GM12878 (cell line): ENCODE measurements at regions not wholly inside any gene's neighbourhood (a gene's known extent, or its start where the extent isn't known, plus 50 kb on each side); places are given as distances from the start of the nearest gene placed in this dataset.

Experiments
- ATAC-seq: fragments of 200-7000 bp; cut with Tn5 transposase; 3 replicates; pipeline ENCODE4 v1.9.1; 2020; ENCODE audit warnings: mild to moderate bottlenecking, moderate library complexity
- BruUV-seq: library from RNA; stranded (reverse); fragments of 400-500 nt; replicated peaks from 2 replicates; lab custom pipeline; 2021; lab: Mats Ljungman, UMichigan
- CTCF ChIA-PET: fragments of 300-600 bp; sonication (Branson Sonifier 250); formaldehyde crosslinking; extraction: SDS; loops from one replicate; lab custom pipeline; 2021; ENCODE audit warnings: inconsistent platforms; lab: Yijun Ruan, JAX
- POLR2A ChIA-PET: fragments of 350-600 bp; formaldehyde crosslinking; extraction: SDS; loops from one replicate; lab custom pipeline; 2021; ENCODE audit warnings: inconsistent platforms; lab: Charles Lee
- RAD21 ChIA-PET: fragments of 300-600 bp; sonication (Branson Sonifier 250); formaldehyde crosslinking; loops from one replicate; lab custom pipeline; 2023; ENCODE audit warnings: antibody characterized with exemption; ENCODE audit not compliant: unreplicated experiment; lab: Charles Lee
- SMC1A ChIA-PET: fragments of 300-600 bp; sonication (Branson Sonifier 250); formaldehyde crosslinking; loops from one replicate; lab custom pipeline; 2023; ENCODE audit not compliant: unreplicated experiment, uncharacterized antibody; lab: Charles Lee
- DNase-seq: peaks from one replicate; pipeline ENCODE4 v3.0.0-alpha.2; 2011; ENCODE audit warnings: low read depth, low spot score
- FAIRE-seq: peaks from 3 replicates; lab custom pipeline; 2011; peaks lifted over from hg19 to GRCh38; lab: Jason Lieb, UNC
- H2AFZ ChIP-seq: 2 replicates; pipeline ENCODE4 v1.6.0; 2011; ENCODE audit warnings: low read depth, low read length, control low read depth; ENCODE audit not compliant: control insufficient read depth
- H3K27ac ChIP-seq: 2 replicates; pipeline ENCODE4 v1.5.1; 2011; ENCODE audit warnings: control low read depth; ENCODE audit not compliant: control insufficient read depth, insufficient read depth
- H3K27me3 ChIP-seq, 2 experiments: replicated peaks in 1 of 2; 2 replicates each; pipeline versions ENCODE4 v1.6.0 to v1.6.1; 2011; ENCODE audit warnings: low read length in 1 of 2; ENCODE audit not compliant: control insufficient read depth in 2 of 2, insufficient read depth in 2 of 2
- H3K36me3 ChIP-seq, 2 experiments: 2 replicates each; pipeline ENCODE4 v1.5.1; 2011; ENCODE audit warnings: low read length in 1 of 2; ENCODE audit not compliant: control insufficient read depth in 2 of 2, insufficient read depth in 2 of 2
- H3K4me1 ChIP-seq: 2 replicates; pipeline ENCODE4 v1.6.1; 2011; ENCODE audit warnings: mild to moderate bottlenecking, low read length, moderate library complexity, mixed read lengths; ENCODE audit not compliant: control insufficient read depth, insufficient read depth
- H3K4me2 ChIP-seq: 2 replicates; pipeline ENCODE4 v1.6.0; 2011; ENCODE audit warnings: control low read depth; ENCODE audit not compliant: control insufficient read depth, insufficient read depth
- H3K4me3 ChIP-seq: fragments of 200-600 bp; sonication (generic); 2 replicates; pipeline ENCODE4 v1.5.1; 2016
- H3K79me2 ChIP-seq: 2 replicates; pipeline ENCODE4 v1.6.0; 2011; ENCODE audit warnings: low read length; ENCODE audit not compliant: control insufficient read depth, insufficient read depth
- H3K9ac ChIP-seq: 2 replicates; pipeline ENCODE4 v1.8.0; 2011; ENCODE audit warnings: low read length, control low read depth, mixed read lengths; ENCODE audit not compliant: control insufficient read depth, insufficient read depth
- H3K9me3 ChIP-seq: replicated peaks from 3 replicates; pipeline ENCODE4 v1.5.1; 2011; ENCODE audit warnings: mild to moderate bottlenecking, low read length; ENCODE audit not compliant: control insufficient read depth, insufficient read depth
- H4K20me1 ChIP-seq: 2 replicates; pipeline ENCODE4 v1.6.0; 2011; ENCODE audit not compliant: control insufficient read depth, insufficient read depth
- CHD2 ChIP-seq: IDR thresholded peaks from 2 replicates; pipeline ENCODE4 v1.6.1; 2011; ENCODE audit warnings: low read depth, low read length, improper control_type of control experiment, borderline replicate concordance
- JUNB ChIP-seq: IDR thresholded peaks from 2 replicates; pipeline ENCODE4 v1.6.1; 2016; ENCODE audit warnings: antibody characterized with exemption, mild to moderate bottlenecking
- MTA3 ChIP-seq: IDR thresholded peaks from 2 replicates; pipeline ENCODE4 v1.6.1; 2012; ENCODE audit warnings: low read length, inconsistent platforms, borderline replicate concordance
- NFIC ChIP-seq: IDR thresholded peaks from 2 replicates; pipeline ENCODE4 v1.6.1; 2012; ENCODE audit warnings: low read depth, mild to moderate bottlenecking, inconsistent platforms, low read length, moderate library complexity
- NRF1 ChIP-seq: conservative IDR thresholded peaks from 2 replicates; pipeline ENCODE4 v1.6.1; 2011; ENCODE audit warnings: mild to moderate bottlenecking, low read depth, low read length, improper control_type of control experiment
- PML ChIP-seq: IDR thresholded peaks from 2 replicates; pipeline ENCODE4 v1.6.1; 2012; ENCODE audit warnings: low read length, inconsistent platforms
- RELA ChIP-seq: fragments of 450-650 bp; IDR thresholded peaks from 2 replicates; pipeline ENCODE4 v1.8.0; 2014; ENCODE audit warnings: borderline replicate concordance; ENCODE audit not compliant: partially characterized antibody
- SP1 ChIP-seq: IDR thresholded peaks from one replicate; pipeline ENCODE4 v1.6.1; 2011; ENCODE audit warnings: low read depth, low read length
- SPI1 ChIP-seq: IDR thresholded peaks from 2 replicates; pipeline ENCODE4 v1.6.1; 2011; ENCODE audit warnings: low read depth, mild to moderate bottlenecking, low read length, moderate library complexity, borderline replicate concordance; ENCODE audit not compliant: insufficient read depth
- SRF ChIP-seq, 2 experiments: IDR thresholded peaks; 2 replicates each; pipeline ENCODE4 v1.6.1; 2011; ENCODE audit warnings: low read depth in 2 of 2, low read length in 2 of 2, mild to moderate bottlenecking in 1 of 2, moderate library complexity in 1 of 2
- SUPT20H ChIP-seq: IDR thresholded peaks from 2 replicates; pipeline ENCODE4 v1.6.1; 2011; ENCODE audit warnings: low read depth, mild to moderate bottlenecking, low read length, moderate library complexity, borderline replicate concordance; ENCODE audit not compliant: control insufficient read depth
- SUZ12 ChIP-seq: fragments of 200-600 bp; sonication (generic); IDR thresholded peaks from one replicate; pipeline ENCODE4 v1.6.1; 2018; ENCODE audit warnings: antibody characterized with exemption, mild to moderate bottlenecking; ENCODE audit not compliant: unreplicated experiment
- TCF12 ChIP-seq: IDR thresholded peaks from 2 replicates; pipeline ENCODE4 v1.6.1; 2011; ENCODE audit warnings: low read depth, mild to moderate bottlenecking, low read length
- TCF7 ChIP-seq: IDR thresholded peaks from 2 replicates; pipeline ENCODE4 v1.6.1; 2014; ENCODE audit warnings: antibody characterized with exemption, borderline replicate concordance
- USF1 ChIP-seq: IDR thresholded peaks from 2 replicates; pipeline ENCODE4 v1.6.1; 2011; ENCODE audit warnings: borderline replicate concordance, low read depth, mild to moderate bottlenecking, moderate library complexity, mixed read lengths, low read length; ENCODE audit not compliant: insufficient read depth; ENCODE audit errors: extremely low read length
- ZNF217 ChIP-seq: fragments of 450-650 bp; IDR thresholded peaks from 2 replicates; pipeline ENCODE4 v1.6.1; 2017; ENCODE audit warnings: antibody characterized with exemption, mild to moderate bottlenecking
- WGBS: methylation state at CpG from one replicate; pipeline ENCODE4 v1.1.6; 2016; ENCODE audit warnings: low lambda C conversion rate; ENCODE audit not compliant: insufficient replicate concordance, insufficient coverage; ENCODE audit errors: missing lambda C conversion rate; 5-methylcytosine and 5-hydroxymethylcytosine counted together
- in situ Hi-C: fragments of 300-500 bp; cut with MboI; formaldehyde crosslinking; loops from 9 replicates; pipeline ENCODE4 v1.14.3; 2018; ENCODE audit warnings: mixed read lengths
- intact Hi-C: fragments of 100-400 bp; cut with micrococcal nuclease; formaldehyde crosslinking; loops from one replicate; pipeline ENCODE4 v1.14.2; 2022; ENCODE audit not compliant: unreplicated experiment

- no peaks in the 10 kb centered on the region for H3K9me3 ChIP-seq
- RAD21 ChIA-PET = interaction anchor here (0.6 kb wide), 1 partner anchor 567 kb away, joined by 4 read pairs; no protein-coding TSS in a partner anchor
- no peak overlapping the region for H3K4me3 ChIP-seq
- no peak overlapping the region for H2AFZ ChIP-seq
- no peak overlapping the region for H3K9ac ChIP-seq
- intact Hi-C loops = no loop called here
- CTCF ChIA-PET = interaction anchor here (0.7 kb wide), 1 partner anchor 463 kb away, joined by 3 read pairs; no protein-coding TSS in a partner anchor
- H3K4me2 ChIP-seq = no peak overlapping the region
- no peak for FAIRE-seq
- H3K79me2 ChIP-seq = no peaks in the 10 kb centered on the region
- H3K27me3 ChIP-seq = no peaks in the 10 kb centered on the region; a peak in 1 of 4 replicates
- no peak for ATAC-seq
- DNase-seq = no peak
- H3K27ac ChIP-seq = no peak overlapping the region
- no peaks in the 10 kb centered on the region for H4K20me1 ChIP-seq
- BruUV-seq = no TSS peak
- SMC1A ChIA-PET = no interaction called here
- POLR2A ChIA-PET = no interaction called here
- in situ Hi-C loops = no loop called here
- TF ChIP-seq CHD2 (no peak), SUZ12 (no peak), JUNB (no peak), MTA3 (no peak), NRF1 (no peak), TCF12 (no peak), PML (no peak), RELA (no peak), SUPT20H (no peak), SPI1 (no peak), USF1 (no peak), ZNF217 (no peak), NFIC (no peak), SP1 (no peak), TCF7 (no peak), SRF (IDR thresholded peaks at IDR 0.05; ENCODE audit: low read depth in 2 of 2, low read length in 2 of 2) (no peak)
- 26% methylated on average over 5 of the region's 5 CpGs for WGBS
- H3K4me1 ChIP-seq = peaks cover 16% of the 10 kb centered on the region
- no peaks in the 10 kb centered on the region for H3K36me3 ChIP-seq
Measured at GRCh38 chr7:22671177-22671879, 55.7 kb upstream of the IL6 start.
